ENCODE measurements at regions not wholly inside any gene's neighbourhood (a gene's known extent, or its start where the extent isn't known, plus 50 kb on each side); places are given as distances from the start of the nearest gene placed in this dataset.

GRCh38 chr13:89869312-89869711 is 1478.2 kb upstream of the MIR17HG start:
- no peak for DNase-seq

GRCh38 chr13:89878904-89879303 is 1468.6 kb upstream of the MIR17HG start:
- DNase-seq = no peak

GRCh38 chr13:89880201-89880600 is 1467.3 kb upstream of the MIR17HG start:
- no peak for DNase-seq

GRCh38 chr13:89883893-89884448 is 1463.5 kb upstream of the MIR17HG start:
- DNase-seq = no peak

- DNase-seq = no peak
Measured at GRCh38 chr13:89890806-89891205, 1456.7 kb upstream of the MIR17HG start.

GRCh38 chr13:89891416-89891815 is 1456.1 kb upstream of the MIR17HG start:
- DNase-seq = no peak

GRCh38 chr13:89897681-89898080 is 1449.8 kb upstream of the MIR17HG start:
- no peak for DNase-seq

- no peak for DNase-seq
Measured at GRCh38 chr13:89899302-89900103, 1448.0 kb upstream of the MIR17HG start.

GRCh38 chr13:89900104-89900765 is 1447.3 kb upstream of the MIR17HG start:
- no peak for DNase-seq

GRCh38 chr13:89902223-89902622 is 1445.3 kb upstream of the MIR17HG start:
- DNase-seq = no peak

GRCh38 chr13:89903115-89903514 is 1444.4 kb upstream of the MIR17HG start:
- no peak for DNase-seq

- DNase-seq = no peak
Measured at GRCh38 chr13:89910166-89910565, 1437.3 kb upstream of the MIR17HG start.

- DNase-seq = no peak
Measured at GRCh38 chr13:89916551-89916950, 1430.9 kb upstream of the MIR17HG start.

- DNase-seq = no peak
Measured at GRCh38 chr13:89920461-89920860, 1427.0 kb upstream of the MIR17HG start.

- no peak for DNase-seq
Measured at GRCh38 chr13:89923052-89923451, 1424.4 kb upstream of the MIR17HG start.

- DNase-seq = no peak
Measured at GRCh38 chr13:89923736-89924135, 1423.8 kb upstream of the MIR17HG start.

- DNase-seq = no peak
Measured at GRCh38 chr13:89925107-89925506, 1422.4 kb upstream of the MIR17HG start.

GRCh38 chr13:89930861-89931260 is 1416.6 kb upstream of the MIR17HG start:
- no peak for DNase-seq

GRCh38 chr13:89932902-89933301 is 1414.6 kb upstream of the MIR17HG start:
- DNase-seq = no peak

GRCh38 chr13:89936256-89936655 is 1411.2 kb upstream of the MIR17HG start:
- DNase-seq = no peak

GRCh38 chr13:89937420-89937819 is 1410.1 kb upstream of the MIR17HG start:
- no peak for DNase-seq

- no peak for DNase-seq
Measured at GRCh38 chr13:89940383-89940782, 1407.1 kb upstream of the MIR17HG start.

GRCh38 chr13:89943139-89943538 is 1404.3 kb upstream of the MIR17HG start:
- DNase-seq = no peak

GRCh38 chr13:89950225-89950624 is 1397.3 kb upstream of the MIR17HG start:
- DNase-seq = no peak

All from activated effector memory CD4-positive, alpha-beta T cell treated with anti-CD3 and anti-CD28 coated beads, Interleukin-2, amount 50 U/mL, for 16 hours (primary cell).